GM21529 (cell line): ENCODE measurements at regions not wholly inside any gene's neighbourhood (a gene's known extent, or its start where the extent isn't known, plus 50 kb on each side); places are given as distances from the start of the nearest gene placed in this dataset.
A peak's percentile ranks its signal among the peaks of the same experiment; 100 is the strongest.

Experiments
- ATAC-seq: cut with Tn5 transposase; IDR thresholded peaks from one replicate; pipeline ENCODE4 v1.9.1; 2021; ENCODE audit not compliant: unreplicated experiment

GRCh38 chr6:126603410-126603809 lies 263.5 kb downstream of the CENPW start:
- ATAC-seq = no peak

DNA sequence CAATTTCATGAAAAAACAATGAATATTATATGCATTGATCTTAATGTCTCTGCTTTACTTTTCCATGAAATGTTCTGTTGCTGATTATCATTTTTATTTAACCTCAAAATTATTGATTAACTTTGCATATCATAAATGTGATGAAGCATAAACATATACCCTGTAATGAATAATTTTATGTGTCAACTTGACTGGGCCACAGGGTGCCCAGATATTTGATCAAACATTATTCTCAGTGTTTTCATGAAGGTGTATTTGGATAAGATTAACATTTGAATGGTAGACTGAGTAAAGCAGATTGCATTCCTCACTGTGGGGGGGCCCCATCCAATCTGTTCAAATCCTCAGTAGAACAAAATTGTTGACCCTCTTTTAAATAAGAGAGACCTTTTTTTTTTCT lies 265.2 kb downstream of the CENPW start:
- no peak for ATAC-seq

DNA sequence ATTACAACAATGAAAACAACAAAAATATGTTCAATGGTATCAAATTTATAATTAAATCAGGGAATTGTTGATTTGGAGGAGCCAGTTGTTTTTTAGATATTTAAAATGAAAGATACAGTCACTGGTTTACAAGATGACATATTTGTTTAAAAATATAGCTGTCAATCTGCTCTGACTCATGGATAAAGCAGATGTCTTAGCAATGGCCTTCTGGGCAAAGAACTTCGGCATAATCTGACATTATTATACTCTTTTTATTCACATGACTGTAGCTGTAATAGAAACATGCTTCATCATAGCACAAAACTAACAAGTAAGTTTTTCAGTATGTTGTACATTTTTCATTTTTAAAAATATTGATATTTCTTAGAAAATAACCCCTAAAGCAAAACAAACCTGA lies 267.4 kb downstream of the CENPW start:
- ATAC-seq = no peak

DNA sequence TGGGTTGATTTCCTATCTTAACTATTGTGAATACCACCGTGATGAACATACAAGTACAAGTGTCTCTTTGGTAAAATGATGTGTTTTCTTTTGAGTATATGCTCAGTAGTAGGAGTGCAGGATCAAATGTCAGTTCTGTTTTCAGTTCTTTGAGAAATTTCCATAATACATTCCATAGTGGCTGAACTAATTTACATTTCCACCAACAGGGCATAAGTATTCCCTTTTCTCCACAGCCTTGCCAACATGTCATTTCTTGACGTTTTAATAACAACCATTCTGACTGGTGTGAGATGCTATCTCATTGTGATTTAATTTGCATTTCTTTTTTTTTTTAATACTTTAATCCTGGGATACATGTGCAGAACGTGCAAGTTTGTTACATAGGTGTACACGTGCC lies 268.8 kb downstream of the CENPW start:
- ATAC-seq = no peak

DNA sequence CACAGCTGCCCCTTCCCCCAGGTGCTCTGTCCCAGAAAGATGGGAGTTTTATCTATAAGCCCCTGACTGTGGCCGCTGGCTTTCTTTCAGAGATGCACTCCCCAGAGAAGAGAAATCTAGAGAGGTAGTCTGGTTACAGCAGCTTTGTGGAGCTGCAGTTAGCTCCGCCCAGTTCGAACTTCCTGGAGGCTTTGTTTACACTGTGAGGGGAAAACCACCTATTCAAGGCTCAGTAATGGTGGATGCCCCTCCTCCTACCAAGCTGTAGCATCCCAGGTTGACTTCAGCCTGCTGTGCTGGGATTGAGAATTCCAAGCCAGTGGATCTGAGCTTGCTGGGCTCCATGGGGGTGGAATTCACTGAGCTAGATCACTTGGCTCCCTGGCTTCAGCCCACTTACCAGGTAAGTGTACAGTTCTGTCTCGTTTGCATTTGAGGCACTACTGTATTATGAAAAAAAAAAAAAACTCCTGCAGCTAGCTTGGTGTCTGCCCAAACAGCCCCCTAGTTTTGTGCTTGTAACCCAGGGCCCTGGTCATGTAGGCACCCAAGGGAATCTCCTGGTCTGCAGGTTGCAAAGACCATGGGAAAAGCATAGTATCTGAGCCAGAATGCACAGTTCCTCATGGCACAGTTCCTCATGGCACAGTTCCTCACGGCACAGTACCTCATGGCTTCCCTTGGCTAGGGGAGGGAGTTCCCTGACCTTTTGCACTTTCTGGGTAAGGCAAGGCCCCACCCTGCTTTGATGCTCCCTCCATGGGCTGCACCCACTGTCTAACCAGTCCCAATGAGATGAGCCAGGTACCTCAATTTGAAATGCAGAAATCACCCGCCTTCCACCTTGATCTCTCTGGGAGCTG lies 275.0 kb downstream of the CENPW start:
- ATAC-seq = peak; percentile 71

DNA sequence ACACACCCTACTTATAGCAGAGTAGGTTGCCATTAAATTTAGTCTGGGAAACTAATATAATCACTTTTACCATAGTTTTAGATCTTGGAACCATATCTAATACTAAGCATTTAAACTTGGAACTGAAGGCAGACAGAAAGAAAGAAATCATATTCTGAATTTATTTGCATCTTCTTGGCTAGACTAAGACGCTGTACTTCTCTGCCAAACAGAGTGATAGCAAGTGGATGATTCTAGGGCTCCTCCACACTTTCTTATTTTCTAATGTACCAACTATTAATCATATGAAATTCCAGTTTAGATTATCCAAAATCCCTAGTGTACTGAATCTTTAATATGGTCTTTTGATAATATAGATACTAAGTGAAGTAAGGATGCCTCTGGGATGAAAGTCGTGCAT lies 277.0 kb downstream of the CENPW start:
- no peak for ATAC-seq

- ATAC-seq = no peak
Observed at GRCh38 chr6:126618639-126619343, 278.9 kb downstream of the CENPW start.

- ATAC-seq = no peak
Observed at GRCh38 chr6:126620719-126621118, 280.8 kb downstream of the CENPW start.

DNA sequence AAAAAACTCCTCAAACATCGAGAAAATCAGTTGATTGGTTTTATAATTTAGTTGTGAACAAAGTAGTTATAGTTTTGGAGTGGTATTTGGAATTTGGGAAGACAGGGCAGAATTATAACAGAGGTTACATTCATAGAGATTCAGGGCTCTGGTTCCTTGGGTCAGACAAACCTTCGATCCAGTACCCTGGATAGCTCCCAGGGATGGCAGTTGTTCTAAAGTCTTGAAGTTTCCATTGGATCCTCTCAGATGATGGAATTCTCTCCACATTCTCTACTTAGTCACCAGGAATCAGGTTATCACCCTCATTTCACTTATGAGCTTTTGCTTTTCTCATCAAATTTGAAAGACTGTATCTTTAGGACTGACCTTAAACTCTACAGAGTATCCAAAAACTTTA lies 285.1 kb downstream of the CENPW start:
- no peak for ATAC-seq

- ATAC-seq = no peak
Observed at GRCh38 chr6:126628125-126628524, 288.2 kb downstream of the CENPW start.

- ATAC-seq = no peak
Observed at GRCh38 chr6:126631363-126631762, 291.4 kb downstream of the CENPW start.

- no peak for ATAC-seq
Observed at GRCh38 chr6:126632271-126632670, 292.4 kb downstream of the CENPW start.

GRCh38 chr6:126633373-126633772 lies 293.5 kb downstream of the CENPW start:
- ATAC-seq = no peak

GRCh38 chr6:126640356-126640755 lies 300.4 kb downstream of the CENPW start:
- no peak for ATAC-seq

- no peak for ATAC-seq
Observed at GRCh38 chr6:126640921-126641320, 301.0 kb downstream of the CENPW start.

DNA sequence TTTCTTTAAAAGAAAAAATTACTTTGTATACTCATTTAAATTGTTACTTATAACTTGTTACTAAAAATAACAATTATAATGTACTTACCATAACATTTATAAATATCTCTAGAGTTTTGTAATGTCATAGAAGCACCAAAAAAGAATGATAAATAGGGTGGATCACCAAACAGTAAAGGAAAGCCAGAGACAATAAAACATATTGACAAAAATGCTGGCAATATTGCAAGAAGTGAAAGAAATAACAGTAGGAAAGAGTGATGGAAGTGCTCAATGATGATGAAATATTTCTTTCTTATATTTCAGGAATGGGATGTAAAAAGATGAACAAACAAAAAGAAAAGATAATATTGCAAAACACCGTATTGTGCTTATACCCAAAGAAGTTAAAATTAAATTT lies 301.7 kb downstream of the CENPW start:
- no peak for ATAC-seq

- no peak for ATAC-seq
Observed at GRCh38 chr6:126643352-126643751, 303.4 kb downstream of the CENPW start.

- ATAC-seq = no peak
Observed at GRCh38 chr6:126650931-126651330, 311.0 kb downstream of the CENPW start.

DNA sequence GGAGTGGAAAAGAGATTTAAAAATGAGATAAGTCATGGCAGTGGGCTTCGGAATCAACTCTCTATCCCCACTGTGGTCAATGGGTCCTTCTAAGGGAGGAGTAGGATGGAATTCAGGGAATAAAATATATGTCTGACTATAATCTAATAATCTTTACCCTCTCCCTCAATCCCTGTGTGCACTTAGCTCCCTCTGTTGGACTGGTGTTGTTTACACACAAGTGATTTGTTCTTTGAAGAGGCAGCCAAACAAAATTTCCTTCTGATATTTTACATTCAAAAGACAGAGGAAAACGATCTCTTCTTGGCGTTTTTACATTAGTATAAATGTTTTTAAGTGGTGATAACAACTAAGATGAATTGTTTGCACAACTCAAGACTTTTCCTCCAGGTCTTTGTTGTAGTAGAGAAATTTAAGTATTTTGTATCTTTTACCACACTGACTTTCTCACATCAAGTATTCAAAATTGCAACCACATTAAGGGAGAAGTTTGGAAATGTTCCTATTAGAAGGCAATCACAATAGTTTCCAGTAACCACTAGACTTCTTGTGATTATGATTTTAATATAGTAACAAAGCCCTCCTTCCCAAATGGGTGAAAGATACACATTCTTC lies 317.8 kb downstream of the CENPW start:
- ATAC-seq = no peak

GRCh38 chr6:126660376-126660775 lies 320.5 kb downstream of the CENPW start:
- ATAC-seq = no peak

- no peak for ATAC-seq
Observed at GRCh38 chr6:126661646-126662045, 321.7 kb downstream of the CENPW start.

GRCh38 chr6:126662966-126663365 lies 323.1 kb downstream of the CENPW start:
- ATAC-seq = no peak
